HFFc6 (cell line): ENCODE measurements at regions not wholly inside any gene's neighbourhood (a gene's known extent, or its start where the extent isn't known, plus 50 kb on each side); places are given as distances from the start of the nearest gene placed in this dataset.

Experiments used
- DNase-seq: peaks from one replicate; pipeline ENCODE4 v3.0.0-alpha.2; 2018
- H3K27ac Mint-ChIP-seq: 2 replicates; pipeline ENCODE4 v1.8.0; 2020; ENCODE audit warnings: mild to moderate bottlenecking, mixed read lengths
- H3K27me3 Mint-ChIP-seq: 2 replicates; pipeline ENCODE4 v1.8.0; 2021; ENCODE audit warnings: mild to moderate bottlenecking, moderate library complexity, mixed read lengths; ENCODE audit not compliant: insufficient read depth
- H3K36me3 Mint-ChIP-seq: 2 replicates; pipeline ENCODE4 v1.8.0; 2021; ENCODE audit warnings: low read depth, mixed read lengths
- H3K4me1 Mint-ChIP-seq: 2 replicates; pipeline ENCODE4 v1.8.0; 2020; ENCODE audit warnings: low read depth, mixed read lengths
- H3K4me3 Mint-ChIP-seq: 2 replicates; pipeline ENCODE4 v1.8.0; 2020; ENCODE audit warnings: mild to moderate bottlenecking, moderate library complexity, mixed read lengths
- H3K9me3 Mint-ChIP-seq: 2 replicates; pipeline ENCODE4 v1.8.0; 2020; ENCODE audit warnings: mild to moderate bottlenecking, mixed read lengths
- TF ChIP-seq, protein P1 (sequence below): fragments of 200-600 bp; sonication (generic); IDR thresholded peaks from 2 replicates; pipeline ENCODE4 v1.5.0; 2021; ENCODE audit warnings: antibody characterized with exemption, mild to moderate bottlenecking

GRCh38 chr1:18038051-18038450 lies 69.5 kb upstream of the IGSF21 start:
- Mint-ChIP-seq H3K4me3 (no peak overlapping the region), H3K27me3 (peaks cover 2% of the 10 kb centered on the region; the same call in 1 of the 2 replicates), H3K9me3 (peaks cover 14% of the 10 kb centered on the region), H3K4me1 (no peaks in the 10 kb centered on the region), H3K27ac (no peak overlapping the region), H3K36me3 (no peaks in the 10 kb centered on the region)
- TF ChIP-seq, protein P1, sequence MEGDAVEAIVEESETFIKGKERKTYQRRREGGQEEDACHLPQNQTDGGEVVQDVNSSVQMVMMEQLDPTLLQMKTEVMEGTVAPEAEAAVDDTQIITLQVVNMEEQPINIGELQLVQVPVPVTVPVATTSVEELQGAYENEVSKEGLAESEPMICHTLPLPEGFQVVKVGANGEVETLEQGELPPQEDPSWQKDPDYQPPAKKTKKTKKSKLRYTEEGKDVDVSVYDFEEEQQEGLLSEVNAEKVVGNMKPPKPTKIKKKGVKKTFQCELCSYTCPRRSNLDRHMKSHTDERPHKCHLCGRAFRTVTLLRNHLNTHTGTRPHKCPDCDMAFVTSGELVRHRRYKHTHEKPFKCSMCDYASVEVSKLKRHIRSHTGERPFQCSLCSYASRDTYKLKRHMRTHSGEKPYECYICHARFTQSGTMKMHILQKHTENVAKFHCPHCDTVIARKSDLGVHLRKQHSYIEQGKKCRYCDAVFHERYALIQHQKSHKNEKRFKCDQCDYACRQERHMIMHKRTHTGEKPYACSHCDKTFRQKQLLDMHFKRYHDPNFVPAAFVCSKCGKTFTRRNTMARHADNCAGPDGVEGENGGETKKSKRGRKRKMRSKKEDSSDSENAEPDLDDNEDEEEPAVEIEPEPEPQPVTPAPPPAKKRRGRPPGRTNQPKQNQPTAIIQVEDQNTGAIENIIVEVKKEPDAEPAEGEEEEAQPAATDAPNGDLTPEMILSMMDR = no peak
- DNase-seq = no peak

DNA sequence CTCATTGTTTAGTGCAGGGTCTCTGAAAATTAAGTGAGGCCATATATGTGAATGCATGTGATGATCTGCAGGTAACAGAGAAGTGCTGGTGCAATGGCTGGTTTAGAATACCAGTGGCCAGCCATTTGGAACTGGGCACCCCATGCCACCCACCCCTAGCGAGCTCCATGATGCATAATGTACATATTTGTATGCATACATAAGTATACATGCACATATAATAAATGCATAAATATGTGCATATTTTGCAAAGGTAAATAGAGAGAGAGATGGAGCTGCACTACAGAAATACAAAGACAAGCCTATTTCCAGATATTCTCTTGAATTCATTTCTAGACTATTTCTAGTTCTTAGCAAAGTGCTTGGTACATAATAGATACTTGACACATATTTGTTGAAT lies 68.5 kb upstream of the IGSF21 start:
- DNase-seq = no peak
- TF ChIP-seq, protein P1 = no peak
- H3K27ac Mint-ChIP-seq = no peak overlapping the region
- peaks cover 25% of the 10 kb centered on the region for H3K9me3 Mint-ChIP-seq
- H3K27me3 Mint-ChIP-seq = peaks cover 2% of the 10 kb centered on the region; the same call in 1 of the 2 replicates
- H3K4me1 Mint-ChIP-seq = no peaks in the 10 kb centered on the region
- no peaks in the 10 kb centered on the region for H3K36me3 Mint-ChIP-seq
- H3K4me3 Mint-ChIP-seq = no peak overlapping the region

GRCh38 chr1:18041102-18041501 lies 66.5 kb upstream of the IGSF21 start:
- H3K36me3 Mint-ChIP-seq = no peaks in the 10 kb centered on the region
- H3K4me3 Mint-ChIP-seq = no peak overlapping the region
- TF ChIP-seq, protein P1 = no peak
- H3K27me3 Mint-ChIP-seq = peaks cover 2% of the 10 kb centered on the region; the same call in 1 of the 2 replicates
- no peak overlapping the region for H3K27ac Mint-ChIP-seq
- H3K9me3 Mint-ChIP-seq = peaks cover 30% of the 10 kb centered on the region
- H3K4me1 Mint-ChIP-seq = no peaks in the 10 kb centered on the region
- DNase-seq = no peak

- Mint-ChIP-seq H3K27ac (no peak overlapping the region), H3K27me3 (peaks cover 2% of the 10 kb centered on the region; the same call in 1 of the 2 replicates), H3K36me3 (no peaks in the 10 kb centered on the region), H3K9me3 (peaks cover 34% of the 10 kb centered on the region), H3K4me1 (no peaks in the 10 kb centered on the region), H3K4me3 (no peak overlapping the region)
- DNase-seq = no peak
- TF ChIP-seq, protein P1 = no peak; the same call in 1 of the 2 replicates
Observed at GRCh38 chr1:18041685-18042355, 65.8 kb upstream of the IGSF21 start.

DNA sequence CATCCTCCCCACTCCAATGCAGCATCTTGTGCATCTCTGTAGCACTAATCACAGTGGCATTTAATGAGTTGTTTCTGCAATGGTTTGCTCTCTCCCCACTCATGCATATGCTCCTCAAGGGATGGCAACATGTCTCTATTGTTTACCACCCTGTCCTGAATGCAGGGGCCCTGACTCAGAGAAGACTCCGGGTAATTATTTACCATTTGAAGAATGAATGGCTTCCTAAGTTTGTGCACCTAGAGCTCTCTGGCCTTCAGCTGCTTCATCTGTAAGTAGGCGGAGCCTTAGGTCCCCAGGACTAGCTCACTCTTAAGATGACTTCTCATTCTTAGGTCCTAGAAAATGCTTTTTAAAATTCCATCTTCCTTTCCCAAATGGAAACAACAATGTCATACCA lies 63.7 kb upstream of the IGSF21 start:
- Mint-ChIP-seq H3K9me3 (peaks cover 48% of the 10 kb centered on the region), H3K27ac (no peak overlapping the region), H3K4me3 (no peak overlapping the region), H3K27me3 (no peaks in the 10 kb centered on the region; the same call in 1 of the 2 replicates), H3K4me1 (no peaks in the 10 kb centered on the region), H3K36me3 (peaks cover under 1% of the 10 kb centered on the region; the same call in 1 of the 2 replicates)
- DNase-seq = no peak
- TF ChIP-seq, protein P1 = no peak
